ENCODE measurements at regions not wholly inside any gene's neighbourhood (a gene's known extent, or its start where the extent isn't known, plus 50 kb on each side); places are given as distances from the start of the nearest gene placed in this dataset.

DNA sequence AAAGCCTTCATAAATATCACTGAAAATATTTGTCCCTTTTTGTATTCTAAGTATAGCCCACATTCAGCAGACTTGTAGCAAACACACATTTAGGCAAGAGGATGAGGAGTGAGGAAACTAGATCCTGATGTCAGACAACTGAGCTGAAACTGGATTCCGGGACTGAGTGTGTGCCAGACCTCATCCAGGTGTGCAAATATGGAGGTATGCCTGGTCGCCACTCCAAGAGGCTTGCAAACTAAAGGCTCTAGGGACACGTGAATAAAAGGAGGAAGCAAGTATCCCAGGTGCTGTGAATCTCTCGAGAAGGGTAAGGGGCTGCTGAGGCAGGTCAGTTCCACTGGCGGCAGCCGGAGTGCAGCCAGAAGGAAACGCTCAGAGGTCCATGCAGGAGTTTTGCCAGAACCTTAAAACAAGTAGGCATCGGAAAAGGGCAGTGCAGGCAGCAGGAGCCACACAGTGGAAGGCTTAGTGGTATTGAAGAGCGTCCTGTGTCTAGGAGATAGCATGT, 77.4 kb upstream of the ALDH1B1 start:
- no peak for TF ChIP-seq JUND (IDR thresholded peaks at IDR 0.05)
- TF ChIP-seq, protein P1, sequence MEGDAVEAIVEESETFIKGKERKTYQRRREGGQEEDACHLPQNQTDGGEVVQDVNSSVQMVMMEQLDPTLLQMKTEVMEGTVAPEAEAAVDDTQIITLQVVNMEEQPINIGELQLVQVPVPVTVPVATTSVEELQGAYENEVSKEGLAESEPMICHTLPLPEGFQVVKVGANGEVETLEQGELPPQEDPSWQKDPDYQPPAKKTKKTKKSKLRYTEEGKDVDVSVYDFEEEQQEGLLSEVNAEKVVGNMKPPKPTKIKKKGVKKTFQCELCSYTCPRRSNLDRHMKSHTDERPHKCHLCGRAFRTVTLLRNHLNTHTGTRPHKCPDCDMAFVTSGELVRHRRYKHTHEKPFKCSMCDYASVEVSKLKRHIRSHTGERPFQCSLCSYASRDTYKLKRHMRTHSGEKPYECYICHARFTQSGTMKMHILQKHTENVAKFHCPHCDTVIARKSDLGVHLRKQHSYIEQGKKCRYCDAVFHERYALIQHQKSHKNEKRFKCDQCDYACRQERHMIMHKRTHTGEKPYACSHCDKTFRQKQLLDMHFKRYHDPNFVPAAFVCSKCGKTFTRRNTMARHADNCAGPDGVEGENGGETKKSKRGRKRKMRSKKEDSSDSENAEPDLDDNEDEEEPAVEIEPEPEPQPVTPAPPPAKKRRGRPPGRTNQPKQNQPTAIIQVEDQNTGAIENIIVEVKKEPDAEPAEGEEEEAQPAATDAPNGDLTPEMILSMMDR (IDR thresholded peaks at IDR 0.05; ENCODE audit: low read depth, low read length, missing input control), result no peak
- TF ChIP-seq, protein P2, sequence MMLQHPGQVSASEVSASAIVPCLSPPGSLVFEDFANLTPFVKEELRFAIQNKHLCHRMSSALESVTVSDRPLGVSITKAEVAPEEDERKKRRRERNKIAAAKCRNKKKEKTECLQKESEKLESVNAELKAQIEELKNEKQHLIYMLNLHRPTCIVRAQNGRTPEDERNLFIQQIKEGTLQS (IDR thresholded peaks at IDR 0.05), result no peak
- no peak for TF ChIP-seq HNF4G (IDR thresholded peaks at IDR 0.05)
- TF ChIP-seq, protein P3, sequence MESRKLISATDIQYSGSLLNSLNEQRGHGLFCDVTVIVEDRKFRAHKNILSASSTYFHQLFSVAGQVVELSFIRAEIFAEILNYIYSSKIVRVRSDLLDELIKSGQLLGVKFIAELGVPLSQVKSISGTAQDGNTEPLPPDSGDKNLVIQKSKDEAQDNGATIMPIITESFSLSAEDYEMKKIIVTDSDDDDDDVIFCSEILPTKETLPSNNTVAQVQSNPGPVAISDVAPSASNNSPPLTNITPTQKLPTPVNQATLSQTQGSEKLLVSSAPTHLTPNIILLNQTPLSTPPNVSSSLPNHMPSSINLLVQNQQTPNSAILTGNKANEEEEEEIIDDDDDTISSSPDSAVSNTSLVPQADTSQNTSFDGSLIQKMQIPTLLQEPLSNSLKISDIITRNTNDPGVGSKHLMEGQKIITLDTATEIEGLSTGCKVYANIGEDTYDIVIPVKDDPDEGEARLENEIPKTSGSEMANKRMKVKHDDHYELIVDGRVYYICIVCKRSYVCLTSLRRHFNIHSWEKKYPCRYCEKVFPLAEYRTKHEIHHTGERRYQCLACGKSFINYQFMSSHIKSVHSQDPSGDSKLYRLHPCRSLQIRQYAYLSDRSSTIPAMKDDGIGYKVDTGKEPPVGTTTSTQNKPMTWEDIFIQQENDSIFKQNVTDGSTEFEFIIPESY (IDR thresholded peaks at IDR 0.05), result no peak
- TF ChIP-seq, protein P4, sequence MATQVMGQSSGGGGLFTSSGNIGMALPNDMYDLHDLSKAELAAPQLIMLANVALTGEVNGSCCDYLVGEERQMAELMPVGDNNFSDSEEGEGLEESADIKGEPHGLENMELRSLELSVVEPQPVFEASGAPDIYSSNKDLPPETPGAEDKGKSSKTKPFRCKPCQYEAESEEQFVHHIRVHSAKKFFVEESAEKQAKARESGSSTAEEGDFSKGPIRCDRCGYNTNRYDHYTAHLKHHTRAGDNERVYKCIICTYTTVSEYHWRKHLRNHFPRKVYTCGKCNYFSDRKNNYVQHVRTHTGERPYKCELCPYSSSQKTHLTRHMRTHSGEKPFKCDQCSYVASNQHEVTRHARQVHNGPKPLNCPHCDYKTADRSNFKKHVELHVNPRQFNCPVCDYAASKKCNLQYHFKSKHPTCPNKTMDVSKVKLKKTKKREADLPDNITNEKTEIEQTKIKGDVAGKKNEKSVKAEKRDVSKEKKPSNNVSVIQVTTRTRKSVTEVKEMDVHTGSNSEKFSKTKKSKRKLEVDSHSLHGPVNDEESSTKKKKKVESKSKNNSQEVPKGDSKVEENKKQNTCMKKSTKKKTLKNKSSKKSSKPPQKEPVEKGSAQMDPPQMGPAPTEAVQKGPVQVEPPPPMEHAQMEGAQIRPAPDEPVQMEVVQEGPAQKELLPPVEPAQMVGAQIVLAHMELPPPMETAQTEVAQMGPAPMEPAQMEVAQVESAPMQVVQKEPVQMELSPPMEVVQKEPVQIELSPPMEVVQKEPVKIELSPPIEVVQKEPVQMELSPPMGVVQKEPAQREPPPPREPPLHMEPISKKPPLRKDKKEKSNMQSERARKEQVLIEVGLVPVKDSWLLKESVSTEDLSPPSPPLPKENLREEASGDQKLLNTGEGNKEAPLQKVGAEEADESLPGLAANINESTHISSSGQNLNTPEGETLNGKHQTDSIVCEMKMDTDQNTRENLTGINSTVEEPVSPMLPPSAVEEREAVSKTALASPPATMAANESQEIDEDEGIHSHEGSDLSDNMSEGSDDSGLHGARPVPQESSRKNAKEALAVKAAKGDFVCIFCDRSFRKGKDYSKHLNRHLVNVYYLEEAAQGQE (IDR thresholded peaks at IDR 0.05), result no peak
- TF ChIP-seq, protein P5, sequence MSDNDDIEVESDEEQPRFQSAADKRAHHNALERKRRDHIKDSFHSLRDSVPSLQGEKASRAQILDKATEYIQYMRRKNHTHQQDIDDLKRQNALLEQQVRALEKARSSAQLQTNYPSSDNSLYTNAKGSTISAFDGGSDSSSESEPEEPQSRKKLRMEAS (IDR thresholded peaks at IDR 0.05), result no peak
- TF ChIP-seq YY1 (IDR thresholded peaks at IDR 0.05), result no peak
- TF ChIP-seq TAF1 (conservative IDR thresholded peaks at IDR 0.05), result no peak

All from liver (tissue), 3 donors.